ENCODE measurements at regions not wholly inside any gene's neighbourhood (a gene's known extent, or its start where the extent isn't known, plus 50 kb on each side); places are given as distances from the start of the nearest gene placed in this dataset.

DNA sequence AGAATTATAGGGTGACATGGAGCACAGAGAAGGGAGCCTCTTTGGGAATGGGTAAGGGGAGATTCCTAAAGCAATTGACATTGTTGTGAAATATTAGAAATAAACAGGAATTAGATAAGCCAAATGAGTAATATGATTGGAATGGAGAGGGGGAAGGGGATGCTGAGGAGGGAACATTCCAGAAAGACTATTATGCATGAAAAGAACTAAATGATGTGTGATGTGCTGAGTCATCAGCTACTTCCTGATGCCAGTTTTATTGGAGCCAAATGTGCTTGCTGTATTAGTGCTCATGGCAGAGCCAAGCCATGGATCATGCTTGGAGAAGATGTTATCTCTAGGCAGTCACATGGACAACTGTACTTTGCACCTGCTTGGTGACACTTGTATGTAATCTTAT, 189.0 kb upstream of the HCCS start:
- Histone ChIP-seq H3K4me1 (peaks cover 4% of the 10 kb centered on the region), H3K4me3 (ENCODE audit: low read depth, low read length) (no peak overlapping the region), H3K36me3 (ENCODE audit: control insufficient read depth, insufficient read depth, low read length) (no peaks in the 10 kb centered on the region), H2AFZ (no peak overlapping the region), H3K27ac (no peak overlapping the region), H3K4me2 (ENCODE audit: low read length) (no peak overlapping the region), H3K79me2 (no peaks in the 10 kb centered on the region), H3K9ac (no peak overlapping the region), H3K27me3 (ENCODE audit: control insufficient read depth, insufficient read depth, low read length) (no peaks in the 10 kb centered on the region), H3K9me3 (ENCODE audit: control insufficient read depth, low read length) (no peaks in the 10 kb centered on the region)
- TF ChIP-seq, protein P1, sequence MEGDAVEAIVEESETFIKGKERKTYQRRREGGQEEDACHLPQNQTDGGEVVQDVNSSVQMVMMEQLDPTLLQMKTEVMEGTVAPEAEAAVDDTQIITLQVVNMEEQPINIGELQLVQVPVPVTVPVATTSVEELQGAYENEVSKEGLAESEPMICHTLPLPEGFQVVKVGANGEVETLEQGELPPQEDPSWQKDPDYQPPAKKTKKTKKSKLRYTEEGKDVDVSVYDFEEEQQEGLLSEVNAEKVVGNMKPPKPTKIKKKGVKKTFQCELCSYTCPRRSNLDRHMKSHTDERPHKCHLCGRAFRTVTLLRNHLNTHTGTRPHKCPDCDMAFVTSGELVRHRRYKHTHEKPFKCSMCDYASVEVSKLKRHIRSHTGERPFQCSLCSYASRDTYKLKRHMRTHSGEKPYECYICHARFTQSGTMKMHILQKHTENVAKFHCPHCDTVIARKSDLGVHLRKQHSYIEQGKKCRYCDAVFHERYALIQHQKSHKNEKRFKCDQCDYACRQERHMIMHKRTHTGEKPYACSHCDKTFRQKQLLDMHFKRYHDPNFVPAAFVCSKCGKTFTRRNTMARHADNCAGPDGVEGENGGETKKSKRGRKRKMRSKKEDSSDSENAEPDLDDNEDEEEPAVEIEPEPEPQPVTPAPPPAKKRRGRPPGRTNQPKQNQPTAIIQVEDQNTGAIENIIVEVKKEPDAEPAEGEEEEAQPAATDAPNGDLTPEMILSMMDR (IDR thresholded peaks at IDR 0.05) = no peak

DNA sequence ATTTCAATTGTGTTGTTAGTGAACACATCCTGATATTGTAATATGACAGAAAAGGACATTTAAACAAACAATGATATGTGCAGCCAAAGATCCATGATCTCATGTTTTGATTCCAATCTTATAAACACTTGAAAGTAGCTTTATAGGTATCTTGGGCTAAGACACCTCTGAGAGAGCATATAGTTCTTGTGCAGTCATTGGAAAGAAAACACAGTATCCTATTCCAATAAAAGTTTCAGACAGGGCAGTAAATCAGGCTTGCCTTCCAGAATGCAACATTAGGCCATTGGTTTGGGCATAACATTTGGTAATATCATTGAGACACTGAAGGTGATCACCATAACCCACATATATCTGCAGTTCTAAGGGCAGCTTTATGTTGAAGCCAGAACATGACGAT, 188.3 kb upstream of the HCCS start:
- TF ChIP-seq, protein P1 (IDR thresholded peaks at IDR 0.05) = no peak
- Histone ChIP-seq H3K4me3 (ENCODE audit: low read depth, low read length) (no peak overlapping the region), H3K79me2 (no peaks in the 10 kb centered on the region), H3K27me3 (ENCODE audit: control insufficient read depth, insufficient read depth, low read length) (no peaks in the 10 kb centered on the region), H3K9me3 (ENCODE audit: control insufficient read depth, low read length) (no peaks in the 10 kb centered on the region), H3K27ac (no peak overlapping the region), H3K4me1 (peaks cover 4% of the 10 kb centered on the region), H3K36me3 (ENCODE audit: control insufficient read depth, insufficient read depth, low read length) (no peaks in the 10 kb centered on the region), H3K4me2 (ENCODE audit: low read length) (no peak overlapping the region), H2AFZ (no peak overlapping the region), H3K9ac (no peak overlapping the region)

DNA sequence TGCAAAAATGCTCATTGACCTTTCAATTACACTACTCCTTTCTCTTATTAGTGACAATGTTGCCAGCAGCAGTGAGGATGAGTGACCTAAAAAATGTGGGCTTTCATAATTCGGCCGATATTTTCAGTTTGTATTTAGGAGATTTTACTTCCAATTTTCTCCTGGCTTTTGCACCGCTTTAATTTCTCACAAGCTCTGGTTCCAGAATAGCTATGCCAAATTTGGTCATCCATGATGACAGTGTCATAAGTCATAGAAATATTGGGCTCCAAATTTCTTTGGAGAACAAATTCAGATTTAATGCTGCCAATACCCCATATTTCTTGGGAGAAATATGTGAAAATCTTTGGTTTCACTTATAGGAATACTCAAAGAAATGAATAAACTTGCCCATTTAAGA, 187.7 kb upstream of the HCCS start:
- H3K9ac ChIP-seq = no peak overlapping the region
- TF ChIP-seq, protein P1 (IDR thresholded peaks at IDR 0.05) = no peak
- no peak overlapping the region for H3K27ac ChIP-seq
- no peak overlapping the region for H3K4me3 ChIP-seq (ENCODE audit: low read depth, low read length)
- no peak overlapping the region for H3K4me2 ChIP-seq (ENCODE audit: low read length)
- H3K36me3 ChIP-seq (ENCODE audit: control insufficient read depth, insufficient read depth, low read length) = no peaks in the 10 kb centered on the region
- no peaks in the 10 kb centered on the region for H3K9me3 ChIP-seq (ENCODE audit: control insufficient read depth, low read length)
- H3K4me1 ChIP-seq = peaks cover 4% of the 10 kb centered on the region
- no peaks in the 10 kb centered on the region for H3K79me2 ChIP-seq
- no peaks in the 10 kb centered on the region for H3K27me3 ChIP-seq (ENCODE audit: control insufficient read depth, insufficient read depth, low read length)
- H2AFZ ChIP-seq = no peak overlapping the region

DNA sequence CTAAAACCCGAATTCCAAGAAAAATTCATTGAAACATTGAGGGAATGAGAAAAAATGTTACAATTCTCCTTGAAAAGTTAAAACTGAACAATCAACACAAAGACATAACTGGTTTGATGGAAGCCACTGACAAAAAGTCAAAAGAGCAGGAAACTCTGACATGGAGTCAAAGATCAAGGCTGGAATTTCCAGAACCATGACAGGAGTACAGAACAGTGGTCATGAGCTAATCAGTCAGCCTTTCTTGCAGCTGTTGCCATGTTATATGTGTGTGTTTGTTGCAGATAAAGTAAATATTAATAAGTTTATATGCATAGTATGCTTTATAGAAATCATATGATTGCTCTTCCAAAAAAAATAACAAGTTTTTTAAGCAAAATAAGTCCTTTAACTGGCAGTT, 184.7 kb upstream of the HCCS start:
- Histone ChIP-seq H3K9me3 (ENCODE audit: control insufficient read depth, low read length) (no peaks in the 10 kb centered on the region), H3K9ac (no peak overlapping the region), H3K4me2 (ENCODE audit: low read length) (no peak overlapping the region), H3K27me3 (ENCODE audit: control insufficient read depth, insufficient read depth, low read length) (no peaks in the 10 kb centered on the region), H3K4me3 (ENCODE audit: low read depth, low read length) (no peak overlapping the region), H3K36me3 (ENCODE audit: control insufficient read depth, insufficient read depth, low read length) (no peaks in the 10 kb centered on the region), H3K4me1 (peaks cover 4% of the 10 kb centered on the region), H3K27ac (no peak overlapping the region), H2AFZ (no peak overlapping the region), H3K79me2 (no peaks in the 10 kb centered on the region)
- TF ChIP-seq, protein P1 (IDR thresholded peaks at IDR 0.05) = no peak

DNA sequence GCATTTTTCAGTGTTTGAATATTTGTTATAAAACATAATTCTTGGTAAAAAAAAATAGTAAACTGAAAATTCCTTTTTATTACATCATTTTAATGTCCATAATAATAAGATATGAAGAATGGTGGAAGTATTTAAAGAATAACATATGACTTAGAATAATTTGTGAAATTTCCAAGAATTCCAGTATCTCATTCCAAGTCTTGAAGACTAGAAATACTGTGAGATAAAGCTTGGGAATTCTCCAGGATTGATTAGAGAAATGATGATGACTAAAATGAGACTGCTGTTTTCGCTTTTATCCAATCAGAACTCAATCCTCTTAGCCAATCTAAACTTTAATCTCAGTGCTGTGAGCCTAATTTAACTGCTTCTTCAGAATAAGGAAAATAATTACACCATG, 184.2 kb upstream of the HCCS start:
- H3K9ac ChIP-seq = no peak overlapping the region
- H3K36me3 ChIP-seq (ENCODE audit: control insufficient read depth, insufficient read depth, low read length) = no peaks in the 10 kb centered on the region
- no peaks in the 10 kb centered on the region for H3K27me3 ChIP-seq (ENCODE audit: control insufficient read depth, insufficient read depth, low read length)
- TF ChIP-seq, protein P1 (IDR thresholded peaks at IDR 0.05) = no peak
- no peaks in the 10 kb centered on the region for H3K9me3 ChIP-seq (ENCODE audit: control insufficient read depth, low read length)
- H3K79me2 ChIP-seq = no peaks in the 10 kb centered on the region
- H2AFZ ChIP-seq = no peak overlapping the region
- peaks cover 4% of the 10 kb centered on the region for H3K4me1 ChIP-seq
- no peak overlapping the region for H3K4me2 ChIP-seq (ENCODE audit: low read length)
- no peak overlapping the region for H3K27ac ChIP-seq
- no peak overlapping the region for H3K4me3 ChIP-seq (ENCODE audit: low read depth, low read length)
